Right cardiac atrium (tissue), 5 donors: ENCODE measurements at regions not wholly inside any gene's neighbourhood (a gene's known extent, or its start where the extent isn't known, plus 50 kb on each side); places are given as distances from the start of the nearest gene placed in this dataset.

Experiments
- ATAC-seq, 2 donors: fragments of 200-7000 bp; cut with Tn5 transposase; one replicate each; pipeline versions ENCODE4 v1.8.0 to v1.9.1; 2020; ENCODE audit warnings: moderate library complexity in 2 of 2, mild to moderate bottlenecking in 1 of 2
- DNase-seq, 3 donors: peaks; one replicate each; pipeline ENCODE4 v3.0.0-alpha.2; 2020
- H3K27ac ChIP-seq: one replicate; pipeline ENCODE4 v1.5.1; 2013; ENCODE audit warnings: mild to moderate bottlenecking, low read length, control low read depth, moderate library complexity
- H3K27me3 ChIP-seq: one replicate; pipeline ENCODE4 v1.6.1; 2013; ENCODE audit not compliant: control insufficient read depth, insufficient read depth
- H3K4me1 ChIP-seq: one replicate; pipeline ENCODE4 v1.6.1; 2013; ENCODE audit warnings: low read length; ENCODE audit not compliant: control insufficient read depth, insufficient read depth
- H3K4me3 ChIP-seq: one replicate; pipeline ENCODE4 v1.5.1; 2013; ENCODE audit warnings: low read length, control low read depth
- H3K9me3 ChIP-seq: one replicate; pipeline ENCODE4 v1.6.1; 2013; ENCODE audit warnings: low read length; ENCODE audit not compliant: control insufficient read depth
- WGBS: extraction: QIAGEN DNeasy Blood & Tissue Kit; methylation state at CpG from one replicate; pipeline ENCODE4 v1.1.7; 2013; 5-methylcytosine and 5-hydroxymethylcytosine counted together
- intact Hi-C, 4 donors: fragments of 100-400 bp; cut with DNase I; formaldehyde crosslinking; loops; one replicate each; pipeline versions ENCODE4 v1.11.0 to v1.14.0; 2022 to 2023
- donor health status: healthy with polysubstance abuse.
- donor health status: DM: no; HTN: yes; CAD: no.
- donor health status: DM: no; HTN: no; CAD: no.
- donor health status: DM: no; HTN: yes; CAD: no; lungs with severe emphysema.
- donor health status: DM: yes; HTN: yes; CAD: no.

GRCh38 chr3:153029350-153029749 lies 132.7 kb upstream of the RAP2B start:
- no peaks in the 10 kb centered on the region for H3K27me3 ChIP-seq
- H3K27ac ChIP-seq: no peak overlapping the region
- H3K4me3 ChIP-seq: no peak overlapping the region
- no peaks in the 10 kb centered on the region for H3K4me1 ChIP-seq
- intact Hi-C loops: loop anchor here in 2 of 4 donors (5.0 to 10.0 kb wide), 2 partner anchors 735 to 738 kb away; no protein-coding TSS in a partner anchor
- ATAC-seq (no peak), DNase-seq (no peak)
- no peaks in the 10 kb centered on the region for H3K9me3 ChIP-seq
- 46% methylated on average over 6 of the region's 6 CpGs for WGBS

GRCh38 chr3:153032891-153033290 lies 129.1 kb upstream of the RAP2B start:
- Histone ChIP-seq H3K9me3 (no peaks in the 10 kb centered on the region), H3K4me3 (no peak overlapping the region), H3K27ac (no peak overlapping the region), H3K4me1 (no peaks in the 10 kb centered on the region), H3K27me3 (no peaks in the 10 kb centered on the region)
- DNase-seq: no peak
- intact Hi-C loops: no loop called here
- ATAC-seq: no peak
- 62% methylated on average over 1 of the region's 1 CpG for WGBS

DNA sequence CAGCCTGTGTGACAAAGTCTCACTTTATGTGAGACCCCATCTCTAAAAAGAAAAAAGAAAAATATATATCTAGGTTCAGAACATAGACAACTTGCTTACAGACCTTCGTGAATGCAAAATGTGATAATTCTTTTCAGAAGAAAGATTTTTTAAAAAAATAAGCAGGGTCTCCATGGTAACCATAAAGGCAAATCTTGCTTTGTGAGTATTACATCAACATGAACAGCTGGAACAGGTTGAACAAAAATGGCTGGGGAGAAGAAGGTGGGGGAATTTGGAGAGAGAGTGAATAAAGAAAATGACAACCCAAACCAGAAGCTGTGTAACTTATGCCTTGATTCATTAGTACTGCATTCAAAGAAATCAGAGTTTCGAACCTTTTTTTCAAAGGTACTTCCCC lies 125.2 kb upstream of the RAP2B start:
- Histone ChIP-seq H3K4me3 (no peak overlapping the region), H3K27me3 (no peaks in the 10 kb centered on the region), H3K4me1 (no peaks in the 10 kb centered on the region), H3K9me3 (no peaks in the 10 kb centered on the region), H3K27ac (no peak overlapping the region)
- DNase-seq: no peak
- 84% methylated on average over 2 of the region's 2 CpGs for WGBS
- no peak for ATAC-seq
- intact Hi-C loops: no loop called here

- DNase-seq (no peak), ATAC-seq (no peak)
- 88% methylated on average over 5 of the region's 5 CpGs for WGBS
- intact Hi-C loops: no loop called here
- H3K4me1 ChIP-seq: no peaks in the 10 kb centered on the region
- no peaks in the 10 kb centered on the region for H3K27me3 ChIP-seq
- H3K9me3 ChIP-seq: no peaks in the 10 kb centered on the region
- H3K4me3 ChIP-seq: no peak overlapping the region
- no peak overlapping the region for H3K27ac ChIP-seq
Measured at GRCh38 chr3:153038367-153038766, 123.7 kb upstream of the RAP2B start.

DNA sequence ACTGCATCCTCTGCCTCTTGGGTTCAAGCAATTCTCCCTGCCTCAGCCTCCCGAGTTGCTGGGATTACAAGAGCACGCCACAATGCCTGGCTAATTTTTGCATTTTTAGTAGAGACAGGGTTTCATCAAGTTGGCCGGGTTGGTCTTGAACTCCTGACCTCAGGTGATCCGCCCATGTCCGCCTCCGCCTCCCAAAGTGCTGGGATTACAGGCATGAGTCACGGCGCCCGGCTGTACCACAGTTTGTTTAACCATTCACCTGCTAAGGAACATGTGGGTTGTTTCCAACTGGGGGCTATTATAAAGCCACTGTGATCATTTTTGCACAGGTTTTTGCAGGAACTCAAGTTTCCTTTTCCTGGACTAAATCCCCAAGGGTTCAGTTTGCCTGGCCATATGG lies 123.2 kb upstream of the RAP2B start:
- Histone ChIP-seq H3K27me3 (no peaks in the 10 kb centered on the region), H3K4me1 (no peaks in the 10 kb centered on the region), H3K27ac (no peak overlapping the region), H3K9me3 (no peaks in the 10 kb centered on the region), H3K4me3 (no peak overlapping the region)
- intact Hi-C loops: no loop called here
- 67% methylated on average over 9 of the region's 9 CpGs for WGBS
- DNase-seq (no peak), ATAC-seq (no peak)

DNA sequence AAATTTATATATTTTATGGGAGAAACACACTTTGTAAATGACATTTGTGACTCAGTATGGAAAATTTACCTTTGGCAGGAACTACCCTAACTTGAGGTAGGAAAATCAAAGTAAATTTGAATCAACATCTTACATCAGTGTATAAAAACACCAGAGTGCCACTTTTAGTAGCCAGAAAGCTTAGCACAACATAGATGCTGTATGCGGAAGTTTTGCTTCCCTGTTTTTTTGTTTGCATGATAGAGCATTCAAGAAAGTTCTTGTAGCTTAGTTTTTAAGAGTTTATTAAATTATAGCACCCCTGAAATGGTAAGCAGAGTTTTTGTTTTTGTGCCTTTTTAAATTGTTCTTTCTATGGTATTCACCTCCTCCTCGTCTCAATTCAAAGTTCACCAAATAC lies 120.8 kb upstream of the RAP2B start:
- WGBS: 94% methylated on average over 2 of the region's 2 CpGs
- intact Hi-C loops: loop anchor here in 3 of 4 donors (5.0 to 10.0 kb wide), 4 partner anchors 114 to 726 kb away; no protein-coding TSS in a partner anchor
- Histone ChIP-seq H3K27ac (no peak overlapping the region), H3K4me3 (no peak overlapping the region), H3K4me1 (no peaks in the 10 kb centered on the region), H3K27me3 (no peaks in the 10 kb centered on the region), H3K9me3 (no peaks in the 10 kb centered on the region)
- ATAC-seq (no peak), DNase-seq (no peak)

GRCh38 chr3:153042088-153042487 lies 119.9 kb upstream of the RAP2B start:
- Histone ChIP-seq H3K27ac (no peak overlapping the region), H3K27me3 (no peaks in the 10 kb centered on the region), H3K4me1 (no peaks in the 10 kb centered on the region), H3K9me3 (no peaks in the 10 kb centered on the region), H3K4me3 (no peak overlapping the region)
- DNase-seq (no peak), ATAC-seq (no peak)
- 93% methylated on average over 1 of the region's 1 CpG for WGBS
- intact Hi-C loops: loop anchor here in 3 of 4 donors (5.0 to 10.0 kb wide), 4 partner anchors 113 to 725 kb away; no protein-coding TSS in a partner anchor

GRCh38 chr3:153043729-153044328 lies 118.2 kb upstream of the RAP2B start:
- no peaks in the 10 kb centered on the region for H3K27me3 ChIP-seq
- ATAC-seq (peak; percentile 52 to 64), DNase-seq (no peak)
- no peak overlapping the region for H3K27ac ChIP-seq
- 40% methylated on average over 3 of the region's 3 CpGs for WGBS
- intact Hi-C loops: loop anchor here in 3 of 4 donors (5.0 to 10.0 kb wide), 4 partner anchors 111 to 723 kb away; no protein-coding TSS in a partner anchor
- no peak overlapping the region for H3K4me3 ChIP-seq
- no peaks in the 10 kb centered on the region for H3K9me3 ChIP-seq
- no peaks in the 10 kb centered on the region for H3K4me1 ChIP-seq

DNA sequence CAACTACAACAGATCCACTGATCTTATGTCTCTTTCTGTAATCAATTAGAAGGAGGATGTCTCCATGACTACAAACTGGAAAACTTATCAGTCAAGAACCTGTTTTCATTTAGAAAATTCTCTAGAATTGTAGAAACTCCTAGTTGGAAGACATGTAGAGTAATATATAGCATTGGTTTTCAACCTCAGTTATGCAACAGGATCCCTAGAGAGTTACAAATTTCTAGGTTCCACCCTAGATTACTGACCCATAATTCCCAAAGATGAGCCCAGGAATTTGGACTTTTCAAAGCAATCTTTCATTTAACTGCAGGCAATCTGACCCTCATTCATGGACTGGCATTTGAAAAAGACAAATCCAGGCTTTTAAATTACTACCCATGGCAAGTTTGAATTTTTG lies 116.9 kb upstream of the RAP2B start:
- Histone ChIP-seq H3K4me3 (no peak overlapping the region), H3K9me3 (no peaks in the 10 kb centered on the region), H3K27me3 (no peaks in the 10 kb centered on the region), H3K4me1 (no peaks in the 10 kb centered on the region), H3K27ac (no peak overlapping the region)
- DNase-seq: no peak
- ATAC-seq: no peak
- intact Hi-C loops: loop anchor here in 3 of 4 donors (10.0 kb wide), 3 partner anchors 110 to 720 kb away; no protein-coding TSS in a partner anchor

- WGBS: 95% methylated on average over 6 of the region's 6 CpGs
- no peak overlapping the region for H3K27ac ChIP-seq
Measured at GRCh38 chr3:153050978-153051377, 111.0 kb upstream of the RAP2B start.

GRCh38 chr3:153051427-153052095 lies 110.5 kb upstream of the RAP2B start:
- no peaks in the 10 kb centered on the region for H3K4me1 ChIP-seq
- peak in 1 of 2 donors; percentile 91 for ATAC-seq
- no peaks in the 10 kb centered on the region for H3K9me3 ChIP-seq
- H3K27ac ChIP-seq: no peak overlapping the region
- H3K4me3 ChIP-seq: no peak overlapping the region
- 69% methylated on average over 6 of the region's 6 CpGs for whole genome bisulfite sequencing
- no peaks in the 10 kb centered on the region for H3K27me3 ChIP-seq
- DNase-seq: no peak
- intact Hi-C loops: no loop called here

More at GRCh38 chr3:153050978-153051377, 111.0 kb upstream of the RAP2B start:
- ATAC-seq (no peak), DNase-seq (no peak)
- Histone ChIP-seq H3K27me3 (no peaks in the 10 kb centered on the region), H3K4me3 (no peak overlapping the region), H3K9me3 (no peaks in the 10 kb centered on the region), H3K4me1 (no peaks in the 10 kb centered on the region)
- intact Hi-C loops: no loop called here
